Suprapubic skin (tissue), 4 donors: ENCODE measurements at regions not wholly inside any gene's neighbourhood (a gene's known extent, or its start where the extent isn't known, plus 50 kb on each side); places are given as distances from the start of the nearest gene placed in this dataset.

Experiments
- CTCF ChIP-seq, 2 donors: fragments of 200-600 bp in 1 of 2; fragments of 450-650 bp in 1 of 2; sonication (generic) in 1 of 2; IDR thresholded peaks; one replicate each; pipeline ENCODE4 v1.5.1; 2016 to 2019; ENCODE audit warnings: antibody characterized with exemption in 2 of 2, mild to moderate bottlenecking in 1 of 2, moderate library complexity in 1 of 2
- POLR2A ChIP-seq, 2 donors: fragments of 450-650 bp; IDR thresholded peaks; one replicate each; pipeline ENCODE4 v1.6.1; 2017; ENCODE audit warnings: antibody characterized with exemption in 2 of 2, mild to moderate bottlenecking in 2 of 2, moderate library complexity in 2 of 2
- POLR2AphosphoS5 ChIP-seq, 3 donors: sonication (generic); formaldehyde crosslinking; IDR thresholded peaks; one replicate each; pipeline ENCODE4 v1.6.1; 2017; ENCODE audit warnings: antibody characterized with exemption in 3 of 3

DNA sequence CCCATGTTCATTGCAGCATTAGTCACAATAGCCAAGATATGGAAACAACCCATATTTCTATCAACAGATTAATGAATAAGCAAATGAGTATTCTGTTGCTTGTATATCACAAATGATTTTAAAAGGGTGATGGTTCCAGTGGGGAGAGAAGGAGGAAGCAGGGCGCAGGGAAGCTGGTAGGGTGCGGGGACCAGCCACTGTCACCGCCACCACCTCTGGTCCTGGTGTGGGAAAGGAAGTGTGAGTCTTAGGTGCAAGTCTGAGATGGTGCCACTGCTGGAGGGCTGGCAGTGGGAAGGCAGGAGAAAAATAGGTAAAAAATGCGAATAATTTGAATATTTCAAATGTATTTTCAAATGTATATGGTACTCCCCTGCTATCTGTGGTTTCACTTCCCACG, 286.8 kb upstream of the DDX53 start:
- TF ChIP-seq CTCF (IDR thresholded peaks at IDR 0.05) (no peak), POLR2A (IDR thresholded peaks at IDR 0.05) (no peak), POLR2AphosphoS5 (IDR thresholded peaks at IDR 0.05) (no peak)
